ENCODE measurements at regions not wholly inside any gene's neighbourhood (a gene's known extent, or its start where the extent isn't known, plus 50 kb on each side); places are given as distances from the start of the nearest gene placed in this dataset.

DNA sequence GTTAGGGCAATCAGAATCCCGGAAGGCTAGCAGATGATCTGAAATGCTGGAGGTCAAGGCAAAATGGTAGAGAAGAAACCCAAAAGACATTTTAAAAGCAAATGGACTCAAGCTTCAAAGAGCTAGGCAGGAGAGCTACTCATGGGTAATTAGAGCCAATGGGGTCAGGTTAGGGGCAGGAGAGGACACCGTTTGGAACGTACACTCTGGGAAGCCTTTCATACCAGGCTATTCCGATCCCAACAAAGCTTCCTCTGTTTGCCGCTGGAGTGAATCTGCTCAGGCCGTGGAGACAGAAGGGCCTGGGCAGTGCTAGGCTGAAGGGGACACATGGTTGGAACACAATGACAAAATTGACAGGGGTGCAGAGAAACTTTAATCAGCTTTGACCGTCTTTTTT, 346.6 kb downstream of the RPS6KC1 start:
- Histone ChIP-seq H3K4me3 (ENCODE audit: low read depth in 1 of 2, low read length in 2 of 2) (no peak overlapping the region), H3K27me3 (ENCODE audit: control insufficient read depth in 1 of 2, insufficient read depth in 2 of 2, low read length in 2 of 2) (no peaks in the 10 kb centered on the region), H3K36me3 (ENCODE audit: insufficient read depth, low read length) (no peaks in the 10 kb centered on the region), H3K27ac (ENCODE audit: low read depth, low read length) (no peak overlapping the region), H3K4me1 (ENCODE audit: insufficient read depth, low read length) (no peaks in the 10 kb centered on the region), H3K9ac (ENCODE audit: low read length) (no peak overlapping the region), H3K9me3 (ENCODE audit: low read length) (no peaks in the 10 kb centered on the region)

DNA sequence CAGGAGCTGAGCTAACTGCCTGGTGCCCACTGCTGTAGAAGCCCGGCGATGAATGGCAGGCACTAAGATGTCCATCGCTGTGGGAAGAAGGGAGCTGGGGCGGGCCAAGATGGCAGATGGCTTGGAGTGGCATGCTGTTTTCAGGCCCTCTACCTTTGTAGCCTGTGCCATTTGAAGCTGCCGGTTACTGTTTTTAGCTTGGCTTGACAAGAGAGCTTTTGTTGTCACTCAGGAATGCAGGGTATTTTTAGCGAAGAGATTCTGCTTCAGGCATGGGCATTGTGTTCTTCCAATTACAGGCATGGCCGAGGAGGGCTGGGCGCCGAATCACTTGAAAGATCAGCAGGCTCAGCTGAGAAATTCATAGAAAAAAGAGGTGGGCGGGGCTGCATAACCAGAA, 348.7 kb downstream of the RPS6KC1 start:
- no peaks in the 10 kb centered on the region for H3K27me3 ChIP-seq (ENCODE audit: control insufficient read depth in 1 of 2, insufficient read depth in 2 of 2, low read length in 2 of 2)
- H3K9ac ChIP-seq (ENCODE audit: low read length), result no peak overlapping the region
- H3K27ac ChIP-seq (ENCODE audit: low read depth, low read length), result no peak overlapping the region
- no peaks in the 10 kb centered on the region for H3K9me3 ChIP-seq (ENCODE audit: low read length)
- H3K4me3 ChIP-seq (ENCODE audit: low read depth in 1 of 2, low read length in 2 of 2), result no peak overlapping the region
- no peaks in the 10 kb centered on the region for H3K4me1 ChIP-seq (ENCODE audit: insufficient read depth, low read length)
- no peaks in the 10 kb centered on the region for H3K36me3 ChIP-seq (ENCODE audit: insufficient read depth, low read length)

DNA sequence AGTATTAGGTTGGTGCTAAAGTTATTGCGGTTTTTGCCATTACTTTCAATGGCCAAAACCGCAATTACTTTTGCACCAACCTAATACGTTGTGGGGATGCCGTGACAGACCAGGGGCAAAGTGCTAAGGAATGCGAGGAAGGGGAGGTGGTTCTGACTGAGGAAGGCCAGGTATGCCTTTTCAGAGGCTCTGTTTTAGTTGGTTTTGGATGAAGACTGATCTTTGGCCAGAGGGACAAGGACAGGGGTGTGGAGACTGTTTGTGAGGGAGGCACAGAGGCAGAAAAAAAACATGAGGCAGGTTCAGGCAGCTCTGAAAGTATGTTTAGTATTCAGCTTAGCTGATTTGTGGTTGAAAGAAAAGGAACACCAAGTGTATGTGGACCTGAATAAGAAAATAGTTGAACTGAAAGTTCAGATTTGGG, 358.2 kb downstream of the RPS6KC1 start:
- Histone ChIP-seq H3K36me3 (ENCODE audit: insufficient read depth, low read length) (no peaks in the 10 kb centered on the region), H3K9me3 (ENCODE audit: low read length) (no peaks in the 10 kb centered on the region), H3K4me1 (ENCODE audit: insufficient read depth, low read length) (no peaks in the 10 kb centered on the region), H3K27me3 (ENCODE audit: control insufficient read depth in 1 of 2, insufficient read depth in 2 of 2, low read length in 2 of 2) (no peaks in the 10 kb centered on the region), H3K9ac (ENCODE audit: low read length) (no peak overlapping the region), H3K4me3 (ENCODE audit: low read depth in 1 of 2, low read length in 2 of 2) (no peak overlapping the region), H3K27ac (ENCODE audit: low read depth, low read length) (no peak overlapping the region)

DNA sequence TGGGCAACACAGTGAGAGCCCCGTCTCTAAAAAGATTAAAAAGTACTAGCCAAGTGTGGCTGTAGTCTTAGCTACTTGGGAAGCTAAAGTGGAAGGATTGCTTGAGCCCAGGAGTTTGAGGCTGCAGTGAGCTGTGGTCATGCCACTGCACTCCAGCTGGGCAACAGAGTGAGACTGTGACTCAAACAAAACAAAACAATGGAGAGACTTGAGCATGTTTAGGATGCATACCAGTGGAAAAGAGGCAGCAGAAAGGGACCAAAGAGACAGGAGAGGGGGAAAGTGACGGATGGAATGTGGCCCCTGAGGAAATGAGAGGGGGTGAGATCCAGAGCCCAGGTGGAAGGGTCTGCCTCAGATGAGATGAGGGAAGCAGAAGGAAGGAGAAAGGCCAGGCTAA, 358.9 kb downstream of the RPS6KC1 start:
- H3K27ac ChIP-seq (ENCODE audit: low read depth, low read length), result no peak overlapping the region
- H3K36me3 ChIP-seq (ENCODE audit: insufficient read depth, low read length), result no peaks in the 10 kb centered on the region
- no peak overlapping the region for H3K4me3 ChIP-seq (ENCODE audit: low read depth in 1 of 2, low read length in 2 of 2)
- no peak overlapping the region for H3K9ac ChIP-seq (ENCODE audit: low read length)
- no peaks in the 10 kb centered on the region for H3K9me3 ChIP-seq (ENCODE audit: low read length)
- H3K27me3 ChIP-seq (ENCODE audit: control insufficient read depth in 1 of 2, insufficient read depth in 2 of 2, low read length in 2 of 2), result no peaks in the 10 kb centered on the region
- H3K4me1 ChIP-seq (ENCODE audit: insufficient read depth, low read length), result no peaks in the 10 kb centered on the region

DNA sequence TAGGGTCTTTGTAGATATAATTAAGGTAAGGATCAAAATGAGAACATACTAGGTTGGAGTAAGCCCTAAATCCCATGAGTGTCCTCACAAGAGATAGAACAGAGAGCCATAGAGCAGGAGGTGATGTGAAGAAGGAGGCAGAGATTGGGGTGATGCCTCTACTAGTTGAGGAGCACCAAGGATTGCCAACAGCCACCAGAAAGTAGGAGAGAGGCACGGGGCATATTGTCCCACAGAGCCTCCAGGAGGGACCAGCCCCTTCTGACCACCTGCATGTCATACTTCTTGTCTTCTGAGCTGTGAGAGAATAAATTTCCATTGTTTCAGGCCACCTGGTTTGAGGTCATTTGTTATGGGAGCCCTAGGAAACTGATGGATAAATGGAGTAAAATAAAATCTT, 363.3 kb downstream of the RPS6KC1 start:
- H3K27ac ChIP-seq (ENCODE audit: low read depth, low read length), result no peak overlapping the region
- H3K9ac ChIP-seq (ENCODE audit: low read length), result no peak overlapping the region
- no peaks in the 10 kb centered on the region for H3K36me3 ChIP-seq (ENCODE audit: insufficient read depth, low read length)
- no peaks in the 10 kb centered on the region for H3K4me1 ChIP-seq (ENCODE audit: insufficient read depth, low read length)
- no peaks in the 10 kb centered on the region for H3K27me3 ChIP-seq (ENCODE audit: control insufficient read depth in 1 of 2, insufficient read depth in 2 of 2, low read length in 2 of 2)
- H3K9me3 ChIP-seq (ENCODE audit: low read length), result no peaks in the 10 kb centered on the region
- H3K4me3 ChIP-seq (ENCODE audit: low read depth in 1 of 2, low read length in 2 of 2), result no peak overlapping the region

DNA sequence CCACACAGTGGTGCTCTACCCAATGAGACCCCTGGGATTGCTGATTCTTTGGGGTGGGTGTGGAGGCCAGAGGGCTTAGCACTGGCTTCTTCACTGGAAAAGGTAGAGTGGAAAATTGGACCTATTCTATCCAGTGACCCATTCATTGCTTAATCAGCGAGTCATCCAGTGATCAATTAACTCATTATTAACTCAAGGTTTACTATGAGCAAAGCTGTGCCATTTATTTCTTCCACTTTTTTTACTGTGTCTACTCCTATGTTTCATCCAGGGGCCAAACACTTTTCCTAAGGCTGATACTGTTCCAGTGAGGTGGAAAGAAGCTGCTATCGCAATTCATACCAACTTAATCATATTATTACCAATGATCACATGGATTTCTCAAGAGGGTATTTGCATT, 363.9 kb downstream of the RPS6KC1 start:
- Histone ChIP-seq H3K4me3 (ENCODE audit: low read depth in 1 of 2, low read length in 2 of 2) (no peak overlapping the region), H3K27ac (ENCODE audit: low read depth, low read length) (no peak overlapping the region), H3K9ac (ENCODE audit: low read length) (no peak overlapping the region), H3K4me1 (ENCODE audit: insufficient read depth, low read length) (no peaks in the 10 kb centered on the region), H3K27me3 (ENCODE audit: control insufficient read depth in 1 of 2, insufficient read depth in 2 of 2, low read length in 2 of 2) (no peaks in the 10 kb centered on the region), H3K9me3 (ENCODE audit: low read length) (no peaks in the 10 kb centered on the region), H3K36me3 (ENCODE audit: insufficient read depth, low read length) (no peaks in the 10 kb centered on the region)

DNA sequence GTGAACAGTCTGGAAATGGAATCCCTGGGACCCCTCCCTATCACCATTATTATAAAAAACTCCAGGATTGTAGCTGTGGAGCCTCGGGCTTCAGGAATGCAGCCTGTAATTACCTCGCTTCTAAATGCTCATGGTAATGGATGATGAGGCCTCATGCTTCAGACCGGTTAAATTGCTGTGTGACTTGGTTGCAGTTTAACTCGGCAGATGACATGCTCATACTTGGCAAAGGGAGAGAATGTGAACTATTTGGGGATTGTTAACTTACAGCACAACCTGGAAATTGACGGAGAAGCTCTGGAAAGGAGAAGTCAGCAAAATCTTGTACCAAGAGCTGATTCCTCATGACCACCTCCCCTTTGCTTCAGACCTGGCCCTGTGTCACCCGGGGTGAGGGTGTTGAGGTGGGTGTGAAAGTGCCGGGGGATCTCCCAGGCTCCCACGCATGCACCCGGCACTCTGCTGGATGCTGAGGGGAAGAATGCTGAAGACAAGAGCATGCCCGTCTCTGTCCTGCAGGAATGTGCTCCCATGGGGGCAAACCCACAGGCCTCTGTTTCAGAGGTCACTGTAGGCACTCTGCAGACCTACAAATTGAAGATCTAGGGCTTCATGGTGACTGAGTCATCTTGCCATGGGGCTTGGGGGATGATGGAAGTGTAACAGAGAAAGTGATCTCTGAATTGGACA, 364.8 kb downstream of the RPS6KC1 start:
- Histone ChIP-seq H3K4me1 (ENCODE audit: insufficient read depth, low read length) (no peaks in the 10 kb centered on the region), H3K27ac (ENCODE audit: low read depth, low read length) (no peak overlapping the region), H3K4me3 (ENCODE audit: low read depth in 1 of 2, low read length in 2 of 2) (no peak overlapping the region)

DNA sequence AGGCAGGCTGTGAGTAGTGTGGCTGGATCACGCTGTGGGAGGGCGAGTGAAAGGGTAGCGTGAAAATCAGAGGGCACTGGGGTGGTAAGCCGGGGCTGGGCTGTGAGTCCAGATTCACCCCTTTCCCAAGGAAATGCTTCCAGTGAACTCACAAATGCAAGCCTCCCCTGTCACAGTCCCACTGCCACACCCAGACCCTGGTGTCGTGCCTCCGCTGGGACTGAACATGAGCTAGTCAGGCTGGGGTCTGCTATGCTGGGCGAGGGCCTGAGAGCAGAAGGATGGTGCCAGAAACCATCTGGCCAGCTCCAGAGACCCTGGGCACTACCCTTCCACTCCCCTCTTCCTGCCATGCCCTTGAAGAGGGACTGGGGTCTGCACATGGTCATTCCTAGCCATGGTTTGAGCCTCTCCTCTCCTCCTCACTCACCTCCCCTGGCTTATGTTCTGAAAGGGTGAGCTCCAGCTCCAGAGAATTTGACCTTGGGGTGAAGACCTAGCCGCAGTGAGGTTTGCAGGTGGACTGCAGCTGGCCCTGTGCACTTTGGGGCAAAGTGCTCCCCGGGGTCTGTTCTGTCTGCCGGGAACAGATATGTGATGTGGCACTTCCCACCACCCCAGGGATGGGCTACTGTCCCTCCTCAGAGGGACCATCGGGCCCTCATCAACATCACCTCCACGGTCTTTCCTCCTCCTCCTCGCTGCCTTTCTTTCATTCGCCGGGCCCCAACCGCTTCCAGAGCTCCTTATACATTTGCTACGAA, 365.6 kb downstream of the RPS6KC1 start:
- Histone ChIP-seq H3K27ac (ENCODE audit: low read depth, low read length) (no peak overlapping the region), H3K4me1 (ENCODE audit: insufficient read depth, low read length) (no peaks in the 10 kb centered on the region), H3K4me3 (ENCODE audit: low read depth in 1 of 2, low read length in 2 of 2) (no peak overlapping the region), H3K27me3 (ENCODE audit: control insufficient read depth in 1 of 2, insufficient read depth in 2 of 2, low read length in 2 of 2) (no peaks in the 10 kb centered on the region), H3K9ac (ENCODE audit: low read length) (no peak overlapping the region), H3K36me3 (ENCODE audit: insufficient read depth, low read length) (no peaks in the 10 kb centered on the region), H3K9me3 (ENCODE audit: low read length) (no peaks in the 10 kb centered on the region)

More for the DNA sequence above, 364.8 kb downstream of the RPS6KC1 start:
- no peaks in the 10 kb centered on the region for H3K9me3 ChIP-seq (ENCODE audit: low read length)
- no peaks in the 10 kb centered on the region for H3K36me3 ChIP-seq (ENCODE audit: insufficient read depth, low read length)
- H3K27me3 ChIP-seq (ENCODE audit: control insufficient read depth in 1 of 2, insufficient read depth in 2 of 2, low read length in 2 of 2), result no peaks in the 10 kb centered on the region
- H3K9ac ChIP-seq (ENCODE audit: low read length), result no peak overlapping the region

DNA sequence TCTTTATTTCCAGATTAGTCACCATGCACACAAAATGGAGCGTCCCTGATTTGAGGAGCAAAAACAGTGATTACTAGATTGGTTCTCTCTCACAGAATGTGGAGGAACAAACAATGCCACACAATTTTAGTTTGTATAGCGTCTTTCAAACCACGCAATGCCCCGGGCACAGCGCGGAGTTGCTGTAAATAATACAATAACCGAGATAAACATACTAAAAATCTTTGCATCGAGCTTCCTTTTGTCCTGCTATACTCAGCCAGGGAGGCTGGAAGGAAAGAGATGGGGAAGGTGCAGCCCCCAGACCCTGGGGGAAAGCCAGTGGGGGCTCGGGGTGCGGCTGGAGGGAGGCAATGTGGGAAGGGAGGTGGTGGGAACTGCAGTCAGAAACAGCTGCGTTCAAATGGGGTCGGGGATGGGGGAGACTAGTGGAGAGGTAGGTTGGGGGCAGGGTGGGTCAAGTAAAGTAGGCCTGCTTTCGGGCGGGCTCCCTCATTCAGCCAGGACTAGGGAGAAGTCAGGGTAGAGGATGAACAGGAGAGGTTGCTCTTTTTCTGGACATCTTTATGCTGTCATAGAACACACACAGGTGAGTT, 366.3 kb downstream of the RPS6KC1 start:
- no peaks in the 10 kb centered on the region for H3K36me3 ChIP-seq (ENCODE audit: insufficient read depth, low read length)
- H3K4me1 ChIP-seq (ENCODE audit: insufficient read depth, low read length), result no peaks in the 10 kb centered on the region
- H3K27ac ChIP-seq (ENCODE audit: low read depth, low read length), result no peak overlapping the region
- H3K9ac ChIP-seq (ENCODE audit: low read length), result no peak overlapping the region
- no peaks in the 10 kb centered on the region for H3K9me3 ChIP-seq (ENCODE audit: low read length)
- H3K27me3 ChIP-seq (ENCODE audit: control insufficient read depth in 1 of 2, insufficient read depth in 2 of 2, low read length in 2 of 2), result no peaks in the 10 kb centered on the region
- H3K4me3 ChIP-seq (ENCODE audit: low read depth in 1 of 2, low read length in 2 of 2), result no peak overlapping the region

DNA sequence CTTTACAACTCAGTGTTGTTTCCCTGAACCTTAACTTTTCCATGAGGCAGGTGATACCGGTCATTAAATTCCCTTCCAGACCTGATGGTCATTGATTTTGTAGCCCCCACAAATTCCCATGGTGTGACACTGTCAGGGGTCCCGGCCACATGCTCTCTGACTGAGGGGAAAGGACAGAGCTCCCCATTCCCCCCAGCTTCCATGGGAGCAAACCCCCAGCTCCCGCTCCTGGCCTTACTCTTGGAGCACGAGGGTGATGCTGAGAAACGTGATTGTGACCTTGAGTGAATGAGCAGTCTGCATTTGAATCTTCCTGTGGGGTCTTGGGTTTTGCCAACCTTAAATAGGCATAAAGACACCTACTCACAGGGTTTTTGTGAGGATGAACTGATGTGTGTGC, 366.8 kb downstream of the RPS6KC1 start:
- H3K27me3 ChIP-seq (ENCODE audit: control insufficient read depth in 1 of 2, insufficient read depth in 2 of 2, low read length in 2 of 2), result no peaks in the 10 kb centered on the region
- H3K4me1 ChIP-seq (ENCODE audit: insufficient read depth, low read length), result no peaks in the 10 kb centered on the region
- no peaks in the 10 kb centered on the region for H3K9me3 ChIP-seq (ENCODE audit: low read length)
- H3K36me3 ChIP-seq (ENCODE audit: insufficient read depth, low read length), result no peaks in the 10 kb centered on the region
- H3K9ac ChIP-seq (ENCODE audit: low read length), result no peak overlapping the region
- no peak overlapping the region for H3K27ac ChIP-seq (ENCODE audit: low read depth, low read length)
- no peak overlapping the region for H3K4me3 ChIP-seq (ENCODE audit: low read depth in 1 of 2, low read length in 2 of 2)

DNA sequence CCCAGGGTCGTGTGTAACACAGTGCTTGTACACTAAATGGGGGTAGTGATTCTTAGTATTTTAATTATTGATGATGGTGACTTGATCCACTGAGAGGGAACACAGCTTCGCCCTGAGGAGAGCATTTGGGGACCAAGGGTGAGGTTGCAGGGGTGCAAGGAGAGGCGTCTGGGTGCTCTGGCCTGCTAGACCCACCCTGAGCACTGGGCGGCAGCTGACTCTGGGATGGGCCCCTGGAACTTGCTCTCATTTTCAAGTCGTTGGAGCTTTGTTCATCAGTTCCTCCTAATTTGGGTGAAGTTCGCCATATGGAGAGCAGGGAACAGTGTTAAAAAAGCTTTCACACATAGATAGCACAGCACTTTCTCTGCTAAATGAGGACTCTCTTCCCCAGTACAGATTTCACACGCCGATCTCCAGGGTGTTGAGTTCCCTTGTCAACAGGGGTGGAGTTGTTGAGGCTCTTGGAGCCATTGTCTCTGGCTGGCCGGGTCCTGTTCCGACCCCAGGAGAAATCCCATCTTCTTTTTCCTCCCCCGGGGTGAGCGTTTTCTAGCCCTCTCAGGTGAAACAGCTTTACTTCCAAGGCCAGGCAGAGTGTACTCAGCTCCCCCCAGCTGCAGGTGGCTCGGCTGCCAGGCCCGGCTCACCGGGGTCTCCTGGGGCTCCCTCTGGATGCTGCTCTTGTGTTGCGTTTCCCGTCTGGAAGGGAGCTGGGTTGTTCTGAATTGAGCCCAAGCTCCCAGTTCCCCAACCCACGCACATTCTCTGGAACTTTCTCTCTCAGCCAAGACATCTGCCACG, 367.4 kb downstream of the RPS6KC1 start:
- Histone ChIP-seq H3K9ac (ENCODE audit: low read length) (no peak overlapping the region), H3K27me3 (ENCODE audit: control insufficient read depth in 1 of 2, insufficient read depth in 2 of 2, low read length in 2 of 2) (no peaks in the 10 kb centered on the region), H3K9me3 (ENCODE audit: low read length) (no peaks in the 10 kb centered on the region), H3K4me1 (ENCODE audit: insufficient read depth, low read length) (no peaks in the 10 kb centered on the region), H3K4me3 (ENCODE audit: low read depth in 1 of 2, low read length in 2 of 2) (no peak overlapping the region), H3K36me3 (ENCODE audit: insufficient read depth, low read length) (no peaks in the 10 kb centered on the region), H3K27ac (ENCODE audit: low read depth, low read length) (no peak overlapping the region)

Data from muscle layer of colon (tissue), 2 donors.